HEK293T (cell line): ENCODE measurements at regions not wholly inside any gene's neighbourhood (a gene's known extent, or its start where the extent isn't known, plus 50 kb on each side); places are given as distances from the start of the nearest gene placed in this dataset.

ENCODE experiments used
- ARNT ChIP-seq: fragments of 450-650 bp; IDR thresholded peaks from 2 replicates; pipeline ENCODE4 v1.6.1; 2017; ENCODE audit warnings: mild to moderate bottlenecking
- BHLHE40 ChIP-seq: fragments of 450-650 bp; IDR thresholded peaks from 2 replicates; pipeline ENCODE4 v1.6.1; 2016; ENCODE audit warnings: mild to moderate bottlenecking, moderate library complexity, borderline replicate concordance
- ELF4 ChIP-seq: fragments of 450-650 bp; IDR thresholded peaks from 2 replicates; pipeline ENCODE4 v1.6.1; 2017; ENCODE audit warnings: antibody characterized with exemption
- FOXA1 ChIP-seq: fragments of 450-650 bp; IDR thresholded peaks from 2 replicates; pipeline ENCODE4 v1.6.1; 2016; ENCODE audit warnings: mild to moderate bottlenecking
- FOXK2 ChIP-seq: fragments of 450-650 bp; IDR thresholded peaks from 2 replicates; pipeline ENCODE4 v1.6.1; 2016; ENCODE audit warnings: mild to moderate bottlenecking
- FOXM1 ChIP-seq: fragments of 450-650 bp; IDR thresholded peaks from 2 replicates; pipeline ENCODE4 v1.6.1; 2017; ENCODE audit warnings: mild to moderate bottlenecking, borderline replicate concordance
- HDGF ChIP-seq: fragments of 450-650 bp; IDR thresholded peaks from 2 replicates; pipeline ENCODE4 v1.6.1; 2017; ENCODE audit warnings: antibody characterized with exemption, borderline replicate concordance
- LEF1 ChIP-seq: fragments of 450-650 bp; IDR thresholded peaks from 2 replicates; pipeline ENCODE4 v1.6.1; 2017; ENCODE audit warnings: mild to moderate bottlenecking, borderline replicate concordance
- NFRKB ChIP-seq: fragments of 450-650 bp; IDR thresholded peaks from 2 replicates; pipeline ENCODE4 v1.6.1; 2016; ENCODE audit warnings: mild to moderate bottlenecking, moderate library complexity
- SP1 ChIP-seq: fragments of 450-650 bp; IDR thresholded peaks from 2 replicates; pipeline ENCODE4 v1.6.1; 2017
- SUZ12 ChIP-seq: fragments of 450-650 bp; IDR thresholded peaks from 2 replicates; pipeline ENCODE4 v1.6.1; 2016; ENCODE audit warnings: mild to moderate bottlenecking
- TARDBP ChIP-seq: fragments of 450-650 bp; IDR thresholded peaks from 2 replicates; pipeline ENCODE4 v1.6.1; 2016
- ZNF384 ChIP-seq: fragments of 450-650 bp; IDR thresholded peaks from 2 replicates; pipeline ENCODE4 v1.6.1; 2016
- TF ChIP-seq, protein P1 (sequence below): fragments of 450-650 bp; IDR thresholded peaks from 2 replicates; pipeline ENCODE4 v1.6.1; 2016

DNA sequence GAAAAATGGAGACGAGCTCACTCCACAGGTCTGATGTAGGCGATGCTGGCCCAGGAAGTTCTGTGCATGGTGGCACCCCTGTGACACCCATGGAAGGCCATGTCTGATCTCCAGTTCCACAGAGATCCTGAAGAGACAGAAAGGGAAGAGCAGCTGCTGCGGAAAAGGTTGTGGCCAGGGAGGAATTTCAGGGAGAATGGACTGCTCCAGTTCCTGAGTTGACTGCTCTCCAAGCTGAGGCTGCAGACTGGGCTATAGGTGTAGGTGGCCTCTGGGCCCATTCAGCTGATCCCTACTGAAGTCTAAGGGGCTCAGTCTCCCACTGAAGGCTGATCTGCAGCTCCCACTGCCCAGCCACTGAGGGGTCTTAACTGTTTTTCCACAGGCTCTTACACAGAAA, 89.2 kb downstream of the ETS2 start:
- TF ChIP-seq FOXA1 (no peak), TARDBP (no peak), SUZ12 (no peak), FOXK2 (no peak), LEF1 (no peak), BHLHE40 (no peak), NFRKB (no peak), ZNF384 (no peak), SP1 (no peak), ELF4 (no peak), ARNT (no peak), HDGF (no peak), FOXM1 (no peak)
- TF ChIP-seq, protein P1, sequence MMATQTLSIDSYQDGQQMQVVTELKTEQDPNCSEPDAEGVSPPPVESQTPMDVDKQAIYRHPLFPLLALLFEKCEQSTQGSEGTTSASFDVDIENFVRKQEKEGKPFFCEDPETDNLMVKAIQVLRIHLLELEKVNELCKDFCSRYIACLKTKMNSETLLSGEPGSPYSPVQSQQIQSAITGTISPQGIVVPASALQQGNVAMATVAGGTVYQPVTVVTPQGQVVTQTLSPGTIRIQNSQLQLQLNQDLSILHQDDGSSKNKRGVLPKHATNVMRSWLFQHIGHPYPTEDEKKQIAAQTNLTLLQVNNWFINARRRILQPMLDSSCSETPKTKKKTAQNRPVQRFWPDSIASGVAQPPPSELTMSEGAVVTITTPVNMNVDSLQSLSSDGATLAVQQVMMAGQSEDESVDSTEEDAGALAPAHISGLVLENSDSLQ = no peak
